LNCaP clone FGC (cell line): ENCODE measurements at regions not wholly inside any gene's neighbourhood (a gene's known extent, or its start where the extent isn't known, plus 50 kb on each side); places are given as distances from the start of the nearest gene placed in this dataset.

Source experiments
- DNase-seq: peaks from one replicate; pipeline ENCODE4 v3.0.0-alpha.2; 2011; ENCODE audit warnings: low read depth
- H3K4me3 ChIP-seq: 2 replicates; pipeline ENCODE4 v1.5.1; 2011; ENCODE audit warnings: mild to moderate bottlenecking, low read depth, low read length, control low read depth
- TF ChIP-seq, protein P1 (sequence below): IDR thresholded peaks from 2 replicates; pipeline ENCODE4 v1.5.1; 2012; ENCODE audit warnings: mild to moderate bottlenecking; ENCODE audit not compliant: control insufficient read depth, insufficient read depth; ENCODE audit errors: extremely low read depth

DNA sequence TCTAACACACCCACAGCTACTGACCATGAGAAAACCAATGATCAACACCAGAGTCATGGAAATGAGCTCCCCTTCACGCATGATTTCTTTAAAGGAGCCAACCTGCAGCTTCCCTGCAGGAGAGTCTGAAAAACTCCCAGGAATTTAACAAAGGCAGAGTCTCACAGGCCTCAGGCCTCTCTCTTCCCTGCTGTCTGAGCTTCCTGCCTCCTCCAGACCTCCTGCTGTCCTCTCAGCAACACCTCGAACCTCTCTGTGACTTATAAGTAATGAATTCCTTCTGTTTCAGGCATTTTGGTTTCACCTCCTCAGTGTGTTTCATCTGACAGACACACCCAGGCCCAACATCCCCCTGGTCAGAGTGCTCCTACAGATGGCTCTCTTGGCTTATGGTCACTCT, 1044.4 kb downstream of the UQCRFS1 start:
- TF ChIP-seq, protein P1, sequence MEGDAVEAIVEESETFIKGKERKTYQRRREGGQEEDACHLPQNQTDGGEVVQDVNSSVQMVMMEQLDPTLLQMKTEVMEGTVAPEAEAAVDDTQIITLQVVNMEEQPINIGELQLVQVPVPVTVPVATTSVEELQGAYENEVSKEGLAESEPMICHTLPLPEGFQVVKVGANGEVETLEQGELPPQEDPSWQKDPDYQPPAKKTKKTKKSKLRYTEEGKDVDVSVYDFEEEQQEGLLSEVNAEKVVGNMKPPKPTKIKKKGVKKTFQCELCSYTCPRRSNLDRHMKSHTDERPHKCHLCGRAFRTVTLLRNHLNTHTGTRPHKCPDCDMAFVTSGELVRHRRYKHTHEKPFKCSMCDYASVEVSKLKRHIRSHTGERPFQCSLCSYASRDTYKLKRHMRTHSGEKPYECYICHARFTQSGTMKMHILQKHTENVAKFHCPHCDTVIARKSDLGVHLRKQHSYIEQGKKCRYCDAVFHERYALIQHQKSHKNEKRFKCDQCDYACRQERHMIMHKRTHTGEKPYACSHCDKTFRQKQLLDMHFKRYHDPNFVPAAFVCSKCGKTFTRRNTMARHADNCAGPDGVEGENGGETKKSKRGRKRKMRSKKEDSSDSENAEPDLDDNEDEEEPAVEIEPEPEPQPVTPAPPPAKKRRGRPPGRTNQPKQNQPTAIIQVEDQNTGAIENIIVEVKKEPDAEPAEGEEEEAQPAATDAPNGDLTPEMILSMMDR: no peak
- DNase-seq: no peak

DNA sequence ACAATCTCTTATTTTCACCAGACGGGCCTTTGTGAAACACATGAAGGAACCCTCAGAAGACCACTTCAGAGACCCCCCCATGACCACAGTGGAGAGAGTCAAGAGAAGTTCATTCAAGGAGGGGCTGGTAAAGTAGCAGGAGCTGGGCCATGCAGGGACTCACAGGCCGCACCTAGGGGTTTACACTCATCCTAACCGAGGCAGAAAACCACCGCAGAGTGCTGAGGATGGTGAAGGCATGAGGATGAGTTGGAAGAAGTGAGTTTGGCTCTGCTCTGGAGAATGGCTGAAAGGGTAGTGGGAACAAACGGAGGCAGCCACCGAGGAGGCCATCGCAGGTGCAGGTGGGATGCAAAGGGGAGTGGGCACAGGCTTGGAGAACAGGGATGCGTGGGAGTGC, 1046.9 kb downstream of the UQCRFS1 start:
- TF ChIP-seq, protein P1: no peak
- DNase-seq: no peak
- no peak overlapping the region for H3K4me3 ChIP-seq

More for the DNA sequence above, 1044.4 kb downstream of the UQCRFS1 start:
- H3K4me3 ChIP-seq: no peak overlapping the region

DNA sequence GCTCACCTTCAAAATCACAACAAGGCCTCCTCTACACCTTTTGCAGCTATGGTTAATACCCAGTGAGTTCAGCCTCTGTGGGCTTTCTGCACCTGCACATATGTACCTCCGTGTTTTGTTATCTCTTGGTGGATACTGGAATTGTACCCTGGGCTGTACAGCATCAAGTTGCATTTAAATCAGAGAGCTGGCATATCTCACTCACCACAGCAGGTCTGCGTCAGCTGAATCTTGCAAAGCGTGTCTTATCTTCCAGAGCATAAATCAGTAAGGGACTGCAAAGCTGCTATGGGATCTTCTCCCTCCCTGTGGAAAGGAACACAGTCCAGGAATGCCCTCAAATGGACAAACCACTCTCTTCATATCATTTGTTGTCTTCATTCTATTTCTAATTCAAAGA, 1048.7 kb downstream of the UQCRFS1 start:
- TF ChIP-seq, protein P1: no peak
- no peak for DNase-seq
- H3K4me3 ChIP-seq: no peak overlapping the region

DNA sequence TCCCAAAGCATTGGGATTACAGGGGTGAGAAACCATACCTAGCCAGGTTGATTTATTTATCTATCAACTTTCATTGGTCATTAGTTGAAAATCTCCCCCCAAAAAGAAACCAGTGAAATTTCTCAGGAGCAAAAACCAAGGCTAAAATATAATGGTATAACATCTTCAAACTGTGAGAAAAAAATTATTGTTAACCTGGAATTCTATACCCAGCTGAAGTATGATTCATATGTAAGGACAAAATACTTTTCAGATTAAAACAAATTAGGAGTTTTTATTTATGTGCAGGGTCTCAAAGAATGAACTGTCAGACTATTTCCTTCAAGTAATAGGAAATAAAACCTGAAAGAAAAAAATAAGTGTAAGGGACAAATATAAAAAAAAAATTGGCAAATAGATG, 1053.9 kb downstream of the UQCRFS1 start:
- DNase-seq: no peak
- no peak overlapping the region for H3K4me3 ChIP-seq
- TF ChIP-seq, protein P1: no peak

DNA sequence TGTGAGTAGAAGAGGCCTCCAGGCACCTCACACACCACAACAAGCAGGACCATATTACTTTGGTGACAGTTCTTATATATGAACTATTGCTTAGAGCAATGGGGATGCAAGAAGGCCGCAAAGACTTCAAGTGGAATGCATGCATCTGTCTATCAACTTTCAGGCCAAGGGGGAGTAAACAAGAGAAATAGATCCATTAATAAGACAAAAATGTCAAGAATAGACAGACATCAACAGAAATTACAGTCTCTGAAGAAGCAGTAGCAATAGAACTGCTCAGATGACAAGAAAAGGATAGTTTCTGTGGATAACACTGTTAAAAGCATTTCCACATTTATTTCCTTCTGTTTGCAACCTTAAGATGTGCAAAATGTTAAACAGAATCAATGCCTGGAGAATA, 1057.7 kb downstream of the UQCRFS1 start:
- TF ChIP-seq, protein P1: no peak
- no peak for DNase-seq
- H3K4me3 ChIP-seq: no peak overlapping the region

DNA sequence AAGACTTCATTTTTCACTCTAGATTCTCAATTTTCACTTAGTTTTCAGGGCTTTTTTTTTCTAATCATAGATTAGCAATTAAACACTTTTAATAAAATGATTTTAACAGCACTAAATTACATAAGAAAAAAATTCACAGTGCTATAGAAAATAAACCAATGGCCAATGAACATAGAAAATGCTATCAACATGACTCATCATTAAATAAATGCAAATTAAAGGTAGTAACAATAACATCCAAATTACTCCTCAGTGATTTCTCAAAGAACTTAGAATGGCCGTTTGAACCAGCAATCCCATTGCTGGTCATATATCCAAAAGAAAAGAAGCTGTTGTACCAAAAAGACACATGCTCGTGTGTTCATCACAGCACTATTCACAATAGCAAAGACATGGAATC, 1058.9 kb downstream of the UQCRFS1 start:
- H3K4me3 ChIP-seq: no peak overlapping the region
- TF ChIP-seq, protein P1: no peak
- no peak for DNase-seq

DNA sequence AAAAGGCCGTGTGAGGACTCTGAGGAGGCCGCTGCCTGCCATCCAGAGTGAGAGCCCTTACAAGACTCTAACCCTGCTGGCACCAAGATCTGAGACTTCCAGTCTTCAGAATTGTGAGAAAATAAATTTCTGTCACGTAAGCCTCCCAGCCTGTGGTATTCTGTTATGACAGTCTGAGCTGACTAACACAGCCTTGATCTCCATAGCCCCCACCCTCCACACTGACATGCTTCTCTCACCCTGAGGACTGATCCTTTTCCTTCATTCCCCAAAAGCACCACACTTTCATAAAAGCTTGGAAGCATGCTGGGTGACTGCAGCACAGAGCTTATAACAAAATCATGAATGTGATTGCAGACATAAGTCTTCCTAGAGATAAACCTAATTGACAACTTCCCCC, 1059.8 kb downstream of the UQCRFS1 start:
- no peak overlapping the region for H3K4me3 ChIP-seq
- DNase-seq: no peak
- TF ChIP-seq, protein P1: no peak
